WTC11 (cell line): ENCODE measurements at regions not wholly inside any gene's neighbourhood (a gene's known extent, or its start where the extent isn't known, plus 50 kb on each side); places are given as distances from the start of the nearest gene placed in this dataset.

Experiments used
- ATAC-seq: fragments of 200-7000 bp; cut with Tn5 transposase; 2 replicates; pipeline ENCODE4 v1.10.0; 2021; ENCODE audit warnings: mild to moderate bottlenecking, moderate library complexity
- CTCF ChIA-PET: fragments of 300-600 bp; sonication (Branson Sonifier 250); formaldehyde crosslinking; loops from one replicate; lab custom pipeline; 2021; ENCODE audit warnings: antibody characterized with exemption; lab: Charles Lee
- POLR2A ChIA-PET: fragments of 350-600 bp; sonication (Branson Sonifier 250); formaldehyde crosslinking; loops from one replicate; lab custom pipeline; 2021; ENCODE audit warnings: antibody characterized with exemption; lab: Charles Lee
- DNase-seq: peaks from one replicate; pipeline ENCODE4 v3.0.0; 2021; ENCODE audit warnings: low spot score
- H3K27ac Mint-ChIP-seq: 2 replicates; pipeline ENCODE4 v1.8.0; 2021; ENCODE audit warnings: mixed read lengths
- H3K27me3 Mint-ChIP-seq: 2 replicates; pipeline ENCODE4 v1.8.0; 2021; ENCODE audit warnings: low read depth, mild to moderate bottlenecking, moderate library complexity, mixed read lengths
- H3K36me3 Mint-ChIP-seq: 2 replicates; pipeline ENCODE4 v1.8.0; 2021; ENCODE audit warnings: mixed read lengths
- H3K4me1 Mint-ChIP-seq: 2 replicates; pipeline ENCODE4 v1.8.0; 2022; ENCODE audit warnings: mixed read lengths
- H3K4me3 Mint-ChIP-seq: 2 replicates; pipeline ENCODE4 v1.8.0; 2021; ENCODE audit warnings: mild to moderate bottlenecking, moderate library complexity, mixed read lengths
- H3K9me3 Mint-ChIP-seq: 2 replicates; pipeline ENCODE4 v1.8.0; 2021; ENCODE audit warnings: mixed read lengths
- ATF1 ChIP-seq: sonication (generic); formaldehyde crosslinking; IDR thresholded peaks from 2 replicates; pipeline ENCODE4 v1.8.1; 2023; ENCODE audit warnings: mild to moderate bottlenecking, moderate library complexity, missing genetic modification reagents
- CREB1 ChIP-seq: sonication (generic); formaldehyde crosslinking; IDR thresholded peaks from 2 replicates; pipeline ENCODE4 v1.8.0; 2023; ENCODE audit warnings: mild to moderate bottlenecking, missing genetic modification reagents
- GTF2I ChIP-seq: fragments of 250-450 bp; sonication (Bioruptor Pico); conservative IDR thresholded peaks from 2 replicates; pipeline ENCODE4 v1.4.0; 2021; ENCODE audit warnings: mild to moderate bottlenecking
- HMGA2 ChIP-seq: fragments of 250-450 bp; sonication (Bioruptor Pico); IDR thresholded peaks from 2 replicates; pipeline ENCODE4 v1.4.0; 2021; ENCODE audit warnings: mild to moderate bottlenecking, moderate library complexity
- JAZF1 ChIP-seq: fragments of 250-450 bp; sonication (Bioruptor Pico); IDR thresholded peaks from 2 replicates; pipeline ENCODE4 v1.9.0; 2021; ENCODE audit warnings: moderate library complexity, mild to moderate bottlenecking, inconsistent platforms
- MLX ChIP-seq: sonication (generic); formaldehyde crosslinking; IDR thresholded peaks from 2 replicates; pipeline ENCODE4 v1.8.1; 2023; ENCODE audit warnings: mild to moderate bottlenecking, missing genetic modification reagents, moderate library complexity
- MXD4 ChIP-seq: fragments of 250-450 bp; sonication (Bioruptor Pico); IDR thresholded peaks from 2 replicates; pipeline ENCODE4 v1.8.0; 2021; ENCODE audit warnings: mild to moderate bottlenecking, moderate library complexity, borderline replicate concordance
- NR2C2 ChIP-seq: sonication (generic); formaldehyde crosslinking; IDR thresholded peaks from 2 replicates; pipeline ENCODE4 v1.8.0; 2022; ENCODE audit warnings: mild to moderate bottlenecking, missing genetic modification reagents
- PRRX2 ChIP-seq: fragments of 250-450 bp; sonication (Bioruptor Pico); IDR thresholded peaks from 2 replicates; pipeline ENCODE4 v1.8.0; 2021; ENCODE audit warnings: mild to moderate bottlenecking
- RORB ChIP-seq: fragments of 250-450 bp; sonication (Bioruptor Pico); IDR thresholded peaks from 2 replicates; pipeline ENCODE4 v1.9.0; 2021; ENCODE audit warnings: mild to moderate bottlenecking
- SMAD4 ChIP-seq: sonication (generic); formaldehyde crosslinking; IDR thresholded peaks from 2 replicates; pipeline ENCODE4 v1.8.0; 2022; ENCODE audit warnings: mild to moderate bottlenecking, missing genetic modification reagents
- ZNF121 ChIP-seq: sonication (generic); formaldehyde crosslinking; IDR thresholded peaks from 2 replicates; pipeline ENCODE4 v1.8.0; 2023; ENCODE audit warnings: missing genetic modification reagents
- ZNF232 ChIP-seq: sonication (generic); formaldehyde crosslinking; IDR thresholded peaks from 2 replicates; pipeline ENCODE4 v1.8.0; 2022; ENCODE audit warnings: mild to moderate bottlenecking, missing genetic modification reagents
- ZNF281 ChIP-seq: sonication (generic); formaldehyde crosslinking; IDR thresholded peaks from 2 replicates; pipeline ENCODE4 v1.8.0; 2023; ENCODE audit warnings: mild to moderate bottlenecking, missing genetic modification reagents
- ZNF317 ChIP-seq: sonication (generic); formaldehyde crosslinking; IDR thresholded peaks from 2 replicates; pipeline ENCODE4 v1.8.1; 2023; ENCODE audit warnings: low read depth, mild to moderate bottlenecking, moderate library complexity, missing genetic modification reagents, borderline replicate concordance
- ZNF512 ChIP-seq: sonication (generic); formaldehyde crosslinking; IDR thresholded peaks from 2 replicates; pipeline ENCODE4 v1.8.1; 2022; ENCODE audit warnings: missing genetic modification reagents, borderline replicate concordance
- ZNF671 ChIP-seq: fragments of 250-450 bp; sonication (Bioruptor Pico); IDR thresholded peaks from 2 replicates; pipeline ENCODE4 v1.8.0; 2021; ENCODE audit warnings: mild to moderate bottlenecking
- TF ChIP-seq, protein P1 (sequence below): sonication (generic); formaldehyde crosslinking; IDR thresholded peaks from 2 replicates; pipeline ENCODE4 v1.8.1; 2023; ENCODE audit warnings: mild to moderate bottlenecking, moderate library complexity, missing genetic modification reagents
- TF ChIP-seq, protein P2 (sequence below): sonication (generic); formaldehyde crosslinking; IDR thresholded peaks from 2 replicates; pipeline ENCODE4 v1.8.1; 2022; ENCODE audit warnings: low read depth, mild to moderate bottlenecking, moderate library complexity, missing genetic modification reagents, borderline replicate concordance
- TF ChIP-seq, protein P3 (sequence below): sonication (generic); formaldehyde crosslinking; IDR thresholded peaks from 2 replicates; pipeline ENCODE4 v1.8.0; 2022; ENCODE audit warnings: mild to moderate bottlenecking, missing genetic modification reagents

GRCh38 chr1:165147799-165148198, 208.7 kb downstream of the LMX1A start:
- Mint-ChIP-seq H3K36me3 (no peaks in the 10 kb centered on the region), H3K4me3 (no peak overlapping the region), H3K4me1 (0 out of 2 replicates have a peak, but pooled peaks cover under 1% of the 10 kb centered on the region)
- CTCF ChIA-PET = interaction anchor here (1.0 to 1.6 kb wide), 2 partner anchors 110 to 220 kb away, joined by 4 to 7 read pairs; no protein-coding TSS in a partner anchor
- no peak for ATAC-seq
- TF ChIP-seq SMAD4 = no peak
- no peak for TF ChIP-seq JAZF1 (CRISPR knock-in tag)
- TF ChIP-seq MXD4 (CRISPR knock-in tag) = no peak
- TF ChIP-seq ZNF671 = no peak
- no peak for TF ChIP-seq HMGA2 (CRISPR knock-in tag)
- TF ChIP-seq MLX = no peak
- TF ChIP-seq ZNF512 (CRISPR knock-in tag) = no peak
- TF ChIP-seq, protein P1, sequence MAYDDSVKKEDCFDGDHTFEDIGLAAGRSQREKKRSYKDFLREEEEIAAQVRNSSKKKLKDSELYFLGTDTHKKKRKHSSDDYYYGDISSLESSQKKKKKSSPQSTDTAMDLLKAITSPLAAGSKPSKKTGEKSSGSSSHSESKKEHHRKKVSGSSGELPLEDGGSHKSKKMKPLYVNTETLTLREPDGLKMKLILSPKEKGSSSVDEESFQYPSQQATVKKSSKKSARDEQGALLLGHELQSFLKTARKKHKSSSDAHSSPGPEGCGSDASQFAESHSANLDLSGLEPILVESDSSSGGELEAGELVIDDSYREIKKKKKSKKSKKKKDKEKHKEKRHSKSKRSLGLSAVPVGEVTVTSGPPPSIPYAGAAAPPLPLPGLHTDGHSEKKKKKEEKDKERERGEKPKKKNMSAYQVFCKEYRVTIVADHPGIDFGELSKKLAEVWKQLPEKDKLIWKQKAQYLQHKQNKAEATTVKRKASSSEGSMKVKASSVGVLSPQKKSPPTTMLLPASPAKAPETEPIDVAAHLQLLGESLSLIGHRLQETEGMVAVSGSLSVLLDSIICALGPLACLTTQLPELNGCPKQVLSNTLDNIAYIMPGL (CRISPR knock-in tag) = no peak
- no peak for TF ChIP-seq ATF1 (CRISPR knock-in tag)
- TF ChIP-seq NR2C2 (CRISPR knock-in tag) = no peak
- TF ChIP-seq ZNF281 (CRISPR knock-in tag) = no peak
- TF ChIP-seq PRRX2 = no peak
- TF ChIP-seq, protein P2, sequence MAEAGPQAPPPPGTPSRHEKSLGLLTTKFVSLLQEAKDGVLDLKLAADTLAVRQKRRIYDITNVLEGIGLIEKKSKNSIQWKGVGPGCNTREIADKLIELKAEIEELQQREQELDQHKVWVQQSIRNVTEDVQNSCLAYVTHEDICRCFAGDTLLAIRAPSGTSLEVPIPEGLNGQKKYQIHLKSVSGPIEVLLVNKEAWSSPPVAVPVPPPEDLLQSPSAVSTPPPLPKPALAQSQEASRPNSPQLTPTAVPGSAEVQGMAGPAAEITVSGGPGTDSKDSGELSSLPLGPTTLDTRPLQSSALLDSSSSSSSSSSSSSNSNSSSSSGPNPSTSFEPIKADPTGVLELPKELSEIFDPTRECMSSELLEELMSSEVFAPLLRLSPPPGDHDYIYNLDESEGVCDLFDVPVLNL (CRISPR knock-in tag) = no peak
- no peak for TF ChIP-seq ZNF232 (CRISPR knock-in tag)
- no peak for TF ChIP-seq RORB
- no peak for TF ChIP-seq GTF2I (CRISPR knock-in tag)
- no peak for TF ChIP-seq ZNF121 (CRISPR knock-in tag)
- TF ChIP-seq CREB1 (CRISPR knock-in tag) = no peak
- TF ChIP-seq, all 79 proteins: peak for 0
- POLR2A ChIA-PET = no interaction called here
- no peak for DNase-seq
- H3K27me3 Mint-ChIP-seq = peaks cover 13% of the 10 kb centered on the region
- H3K9me3 Mint-ChIP-seq = no peaks in the 10 kb centered on the region
- no peak overlapping the region for H3K27ac Mint-ChIP-seq

GRCh38 chr1:165144757-165145397, 211.6 kb downstream of the LMX1A start:
- CTCF ChIA-PET = interaction anchor here (0.6 to 2.4 kb wide), 24 partner anchors 9 to 1756 kb away, joined by 3 to 27 read pairs (median 4); partner anchors contain the start of gene LMX1A
- no peaks in the 10 kb centered on the region for H3K36me3 Mint-ChIP-seq
- no peak for TF ChIP-seq ZNF121 (CRISPR knock-in tag)
- TF ChIP-seq, protein P3, sequence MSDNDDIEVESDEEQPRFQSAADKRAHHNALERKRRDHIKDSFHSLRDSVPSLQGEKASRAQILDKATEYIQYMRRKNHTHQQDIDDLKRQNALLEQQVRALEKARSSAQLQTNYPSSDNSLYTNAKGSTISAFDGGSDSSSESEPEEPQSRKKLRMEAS = peak; percentile 51; the same call in 1 of the 2 replicates
- TF ChIP-seq ZNF317 (CRISPR knock-in tag) = no peak
- TF ChIP-seq, all 79 proteins: peak for 1
- peak; percentile 90 for ATAC-seq
- Mint-ChIP-seq H3K4me1 (no peaks in the 10 kb centered on the region), H3K27ac (no peak overlapping the region), H3K9me3 (no peaks in the 10 kb centered on the region), H3K27me3 (peaks cover 29% of the 10 kb centered on the region), H3K4me3 (no peak overlapping the region)
- POLR2A ChIA-PET = no interaction called here
- peak; percentile 71 for DNase-seq
